Prostate gland (tissue), 2 donors: ENCODE measurements at regions not wholly inside any gene's neighbourhood (a gene's known extent, or its start where the extent isn't known, plus 50 kb on each side); places are given as distances from the start of the nearest gene placed in this dataset.
A peak's percentile ranks its signal among the peaks of the same experiment; 100 is the strongest.

Experiments used
- DNase-seq: peaks from one replicate; pipeline ENCODE4 v3.0.0-alpha.2; 2019; ENCODE audit warnings: low spot score
- H3K27ac ChIP-seq, 2 donors: fragments of 200-600 bp; sonication (generic); 2 replicates each; pipeline ENCODE4 v1.5.1; 2017 to 2019
- H3K27me3 ChIP-seq: fragments of 200-600 bp; sonication (generic); replicated peaks from 2 replicates; pipeline ENCODE4 v1.5.1; 2019; ENCODE audit not compliant: insufficient read depth
- H3K36me3 ChIP-seq, 2 donors: fragments of 200-600 bp; sonication (generic); 1 replicate in 1 of 2; 2 replicates in 1 of 2; pipeline versions ENCODE4 v1.5.1 to v1.8.1; 2017 to 2019
- H3K4me1 ChIP-seq: fragments of 200-600 bp; sonication (generic); replicated peaks from 2 replicates; pipeline ENCODE4 v1.5.1; 2019
- H3K4me3 ChIP-seq, 2 donors: fragments of 200-600 bp; sonication (generic); 2 replicates each; pipeline ENCODE4 v1.5.1; 2017 to 2019
- H3K9me3 ChIP-seq: fragments of 200-600 bp; sonication (generic); 2 replicates; pipeline ENCODE4 v1.5.1; 2017
- CTCF ChIP-seq, 4 experiments: fragments of 200-600 bp in 2 of 4; fragments of 450-650 bp in 2 of 4; sonication (generic) in 2 of 4; IDR thresholded peaks; 1 replicate in 3 of 4; 2 replicates in 1 of 4; pipeline ENCODE4 v1.5.1; 2016 to 2019; ENCODE audit warnings: antibody characterized with exemption in 4 of 4, mild to moderate bottlenecking in 2 of 4, moderate library complexity in 2 of 4
- POLR2A ChIP-seq: fragments of 450-650 bp; IDR thresholded peaks from one replicate; pipeline ENCODE4 v1.6.1; 2016; ENCODE audit warnings: antibody characterized with exemption, mild to moderate bottlenecking
- POLR2AphosphoS5 ChIP-seq: sonication (generic); formaldehyde crosslinking; IDR thresholded peaks from one replicate; pipeline ENCODE4 v1.6.1; 2017; ENCODE audit warnings: antibody characterized with exemption
- WGBS: methylation state at CpG from one replicate; pipeline ENCODE4 v1.1.5; 2018; 5-methylcytosine and 5-hydroxymethylcytosine counted together
- intact Hi-C: fragments of 100-400 bp; cut with DNase I; formaldehyde crosslinking; loops from one replicate; pipeline ENCODE4 v1.14.2; 2022

- H3K36me3 ChIP-seq = no peaks in the 10 kb centered on the region
- no peaks in the 10 kb centered on the region for H3K27me3 ChIP-seq
- no peaks in the 10 kb centered on the region for H3K4me1 ChIP-seq
- intact Hi-C loops = no loop called here
- no peaks in the 10 kb centered on the region for H3K9me3 ChIP-seq
- WGBS = 71% methylated on average over 4 of the region's 4 CpGs
- H3K27ac ChIP-seq = no peak overlapping the region
- no peak for DNase-seq
- TF ChIP-seq POLR2A (no peak), CTCF (IDR thresholded peaks at IDR 0.05) (no peak), POLR2AphosphoS5 (no peak)
- no peak overlapping the region for H3K4me3 ChIP-seq
Measured at GRCh38 chr14:56055511-56055910, 62.7 kb upstream of the PELI2 start.

- H3K4me1 ChIP-seq = no peaks in the 10 kb centered on the region
- no peaks in the 10 kb centered on the region for H3K9me3 ChIP-seq
- 50% methylated on average over 2 of the region's 2 CpGs for WGBS
- intact Hi-C loops = no loop called here
- no peak overlapping the region for H3K4me3 ChIP-seq
- no peaks in the 10 kb centered on the region for H3K36me3 ChIP-seq
- no peak overlapping the region for H3K27ac ChIP-seq
- no peak for DNase-seq
- TF ChIP-seq POLR2AphosphoS5 (no peak), CTCF (IDR thresholded peaks at IDR 0.05) (no peak), POLR2A (no peak)
- H3K27me3 ChIP-seq = no peaks in the 10 kb centered on the region
Measured at GRCh38 chr14:56056031-56056430, 62.2 kb upstream of the PELI2 start.

- no peak for DNase-seq
- Histone ChIP-seq H3K9me3 (no peaks in the 10 kb centered on the region), H3K36me3 (no peaks in the 10 kb centered on the region), H3K4me3 (no peak overlapping the region), H3K27ac (no peak overlapping the region), H3K4me1 (no peaks in the 10 kb centered on the region), H3K27me3 (no peaks in the 10 kb centered on the region)
- TF ChIP-seq CTCF (IDR thresholded peaks at IDR 0.05) (no peak), POLR2A (no peak), POLR2AphosphoS5 (no peak)
- WGBS = 31% methylated on average over 5 of the region's 5 CpGs
- intact Hi-C loops = no loop called here
Measured at GRCh38 chr14:56057071-56057741, 61.0 kb upstream of the PELI2 start.

- Histone ChIP-seq H3K27ac (no peak overlapping the region), H3K27me3 (no peaks in the 10 kb centered on the region), H3K4me3 (no peak overlapping the region), H3K9me3 (no peaks in the 10 kb centered on the region), H3K4me1 (no peaks in the 10 kb centered on the region), H3K36me3 (no peaks in the 10 kb centered on the region)
- no peak for DNase-seq
- TF ChIP-seq POLR2AphosphoS5 (peak; percentile 19), CTCF (IDR thresholded peaks at IDR 0.05) (no peak), POLR2A (no peak)
- intact Hi-C loops = no loop called here
- WGBS = 38% methylated on average over 5 of the region's 5 CpGs
Measured at GRCh38 chr14:56057767-56058166, 60.4 kb upstream of the PELI2 start.

- Histone ChIP-seq H3K9me3 (no peaks in the 10 kb centered on the region), H3K36me3 (no peaks in the 10 kb centered on the region), H3K4me1 (no peaks in the 10 kb centered on the region), H3K27ac (no peak overlapping the region), H3K4me3 (no peak overlapping the region), H3K27me3 (no peaks in the 10 kb centered on the region)
- intact Hi-C loops = no loop called here
- no peak for TF ChIP-seq POLR2AphosphoS5
- no peak for TF ChIP-seq POLR2A
- no peak for TF ChIP-seq CTCF (IDR thresholded peaks at IDR 0.05)
- DNase-seq = no peak
- 74% methylated on average over 4 of the region's 4 CpGs for WGBS
Measured at GRCh38 chr14:56059054-56059453, 59.2 kb upstream of the PELI2 start.
